MM.1S (cell line): ENCODE measurements at regions not wholly inside any gene's neighbourhood (a gene's known extent, or its start where the extent isn't known, plus 50 kb on each side); places are given as distances from the start of the nearest gene placed in this dataset.

ENCODE experiments used
- CTCF ChIP-seq: fragments of 300-600 bp; sonication (generic); IDR thresholded peaks from 2 replicates; pipeline ENCODE4 v1.5.1; 2016; ENCODE audit warnings: antibody characterized with exemption, low read length, mixed read lengths
- EZH2 ChIP-seq: fragments of 300-600 bp; sonication (generic); optimal IDR thresholded peaks from 2 replicates; pipeline ENCODE3; 2017; ENCODE audit warnings: low read depth, mild to moderate bottlenecking, antibody characterized with exemption, low read length, mixed read lengths

DNA sequence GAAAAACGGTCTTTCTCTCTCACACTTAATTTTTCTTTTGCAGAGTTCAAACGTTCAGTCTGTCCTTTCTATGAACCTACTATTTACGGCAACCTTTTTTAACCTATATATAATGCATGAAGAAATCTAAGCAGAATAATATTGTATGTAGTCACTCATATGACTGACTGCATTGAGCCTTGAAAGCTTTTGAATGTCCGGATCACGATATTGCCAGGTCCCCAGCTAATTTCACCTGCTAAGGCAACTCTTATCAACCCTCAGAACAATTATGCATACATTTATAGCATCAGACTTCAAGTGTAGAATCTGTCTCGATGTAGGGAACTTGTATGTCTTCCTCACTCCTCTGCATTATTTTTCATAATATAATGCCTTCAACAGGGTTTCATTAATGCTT is 1083.8 kb upstream of the KLHL29 start:
- TF ChIP-seq CTCF (no peak), EZH2 (no peak)
